Esophagus muscularis mucosa (tissue), 3 donors: ENCODE measurements at regions not wholly inside any gene's neighbourhood (a gene's known extent, or its start where the extent isn't known, plus 50 kb on each side); places are given as distances from the start of the nearest gene placed in this dataset.

Experiments used
- POLR2AphosphoS5 ChIP-seq, 2 donors: sonication (generic); formaldehyde crosslinking; IDR thresholded peaks; one replicate each; pipeline ENCODE4 v1.6.1; 2017; ENCODE audit warnings: antibody characterized with exemption in 2 of 2
- TF ChIP-seq, protein P1 (sequence below), 3 experiments: fragments of 200-600 bp in 2 of 3; fragments of 450-650 bp in 1 of 3; sonication (generic) in 2 of 3; IDR thresholded peaks; one replicate each; pipeline ENCODE4 v1.5.1; 2017 to 2019; ENCODE audit warnings: antibody characterized with exemption in 3 of 3, mild to moderate bottlenecking in 2 of 3, moderate library complexity in 1 of 3

- no peak for TF ChIP-seq POLR2AphosphoS5 (IDR thresholded peaks at IDR 0.05)
- TF ChIP-seq, protein P1, sequence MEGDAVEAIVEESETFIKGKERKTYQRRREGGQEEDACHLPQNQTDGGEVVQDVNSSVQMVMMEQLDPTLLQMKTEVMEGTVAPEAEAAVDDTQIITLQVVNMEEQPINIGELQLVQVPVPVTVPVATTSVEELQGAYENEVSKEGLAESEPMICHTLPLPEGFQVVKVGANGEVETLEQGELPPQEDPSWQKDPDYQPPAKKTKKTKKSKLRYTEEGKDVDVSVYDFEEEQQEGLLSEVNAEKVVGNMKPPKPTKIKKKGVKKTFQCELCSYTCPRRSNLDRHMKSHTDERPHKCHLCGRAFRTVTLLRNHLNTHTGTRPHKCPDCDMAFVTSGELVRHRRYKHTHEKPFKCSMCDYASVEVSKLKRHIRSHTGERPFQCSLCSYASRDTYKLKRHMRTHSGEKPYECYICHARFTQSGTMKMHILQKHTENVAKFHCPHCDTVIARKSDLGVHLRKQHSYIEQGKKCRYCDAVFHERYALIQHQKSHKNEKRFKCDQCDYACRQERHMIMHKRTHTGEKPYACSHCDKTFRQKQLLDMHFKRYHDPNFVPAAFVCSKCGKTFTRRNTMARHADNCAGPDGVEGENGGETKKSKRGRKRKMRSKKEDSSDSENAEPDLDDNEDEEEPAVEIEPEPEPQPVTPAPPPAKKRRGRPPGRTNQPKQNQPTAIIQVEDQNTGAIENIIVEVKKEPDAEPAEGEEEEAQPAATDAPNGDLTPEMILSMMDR (IDR thresholded peaks at IDR 0.05): no peak
Measured at GRCh38 chr5:34545164-34545563, 111.0 kb upstream of the RAI14 start.
